Panc1 (cell line): ENCODE measurements at regions not wholly inside any gene's neighbourhood (a gene's known extent, or its start where the extent isn't known, plus 50 kb on each side); places are given as distances from the start of the nearest gene placed in this dataset.

Experiments
- ATAC-seq: fragments of 200-7000 bp; cut with Tn5 transposase; 2 replicates; pipeline ENCODE4 v1.9.1; 2020; ENCODE audit warnings: mild to moderate bottlenecking, moderate library complexity
- BruUV-seq: library from RNA; stranded (reverse); fragments of 400-500 nt; replicated peaks from 2 replicates; lab custom pipeline; 2021; lab: Mats Ljungman, UMichigan
- CTCF ChIA-PET: fragments of 300-600 bp; sonication (Branson Sonifier 250); formaldehyde crosslinking; loops from one replicate; lab custom pipeline; 2022; ENCODE audit warnings: antibody characterized with exemption; lab: Charles Lee
- POLR2A ChIA-PET: fragments of 300-600 bp; sonication (Branson Sonifier 250); formaldehyde crosslinking; loops from one replicate; lab custom pipeline; 2022; ENCODE audit warnings: antibody characterized with exemption; lab: Charles Lee
- DNase-seq: peaks from one replicate; pipeline ENCODE4 v3.0.0-alpha.2; 2010; ENCODE audit warnings: low read depth, low spot score
- H3K27ac ChIP-seq: 2 replicates; pipeline ENCODE4 v1.5.1; 2011; ENCODE audit warnings: mild to moderate bottlenecking, low read length, inconsistent platforms
- H3K27me3 ChIP-seq: fragments of 200-500 bp; sonication (Bioruptor generic); 2 replicates; pipeline ENCODE4 v1.6.0; 2014; ENCODE audit warnings: low read length, inconsistent platforms; ENCODE audit not compliant: control insufficient read depth, insufficient read depth
- H3K36me3 ChIP-seq: fragments of 200-500 bp; sonication (Bioruptor generic); 2 replicates; pipeline ENCODE4 v1.5.1; 2014; ENCODE audit warnings: inconsistent platforms, mild to moderate bottlenecking, low read length, moderate library complexity; ENCODE audit not compliant: control insufficient read depth, insufficient read depth
- H3K4me1 ChIP-seq: 2 replicates; pipeline ENCODE4 v1.5.1; 2011; ENCODE audit warnings: inconsistent platforms, mild to moderate bottlenecking, low read length, moderate library complexity; ENCODE audit not compliant: control insufficient read depth, insufficient read depth
- H3K4me3 ChIP-seq, 2 experiments: 2 replicates each; pipeline ENCODE4 v1.5.1; 2011 to 2012; ENCODE audit warnings: low read depth in 2 of 2, low read length in 2 of 2, mild to moderate bottlenecking in 2 of 2, inconsistent platforms in 1 of 2, moderate library complexity in 1 of 2
- H3K9me3 ChIP-seq: fragments of 200-500 bp; sonication (Bioruptor generic); 2 replicates; pipeline ENCODE4 v1.5.1; 2014; ENCODE audit warnings: low read depth, mild to moderate bottlenecking, inconsistent platforms, low read length, moderate library complexity; ENCODE audit not compliant: control insufficient read depth, insufficient read depth
- CTCF ChIP-seq: fragments of 450-650 bp; IDR thresholded peaks from 2 replicates; pipeline ENCODE4 v1.5.1; 2017; ENCODE audit warnings: mild to moderate bottlenecking
- POLR2AphosphoS5 ChIP-seq: IDR thresholded peaks from 2 replicates; pipeline ENCODE4 v1.6.1; 2012; ENCODE audit warnings: mild to moderate bottlenecking, low read depth, low read length, moderate library complexity
- REST ChIP-seq, 2 experiments: IDR thresholded peaks; 2 replicates each; pipeline ENCODE4 v1.6.1; 2011 to 2012; ENCODE audit warnings: low read depth in 2 of 2, control low read depth in 1 of 2, low read length in 1 of 2, mild to moderate bottlenecking in 1 of 2, moderate library complexity in 1 of 2; ENCODE audit not compliant: insufficient read depth in 1 of 2
- SIN3A ChIP-seq: IDR thresholded peaks from 2 replicates; pipeline ENCODE4 v1.6.1; 2012; ENCODE audit warnings: low read depth, mild to moderate bottlenecking, low read length, moderate library complexity, borderline replicate concordance; ENCODE audit not compliant: insufficient read depth
- TCF7L2 ChIP-seq: IDR thresholded peaks from 2 replicates; pipeline ENCODE4 v1.6.1; 2011; ENCODE audit warnings: mild to moderate bottlenecking, low read depth, low read length, inconsistent platforms
- in situ Hi-C: cut with HindIII; loops from 2 replicates; pipeline ENCODE4 v1.10.0; 2016; ENCODE audit warnings: low sequenced_read_pairs, low pct_unique_long_range_greater_than_20kb
- intact Hi-C: fragments of 100-400 bp; cut with micrococcal nuclease; formaldehyde crosslinking; loops from one replicate; pipeline ENCODE4 v1.10.0; 2022; ENCODE audit not compliant: unreplicated experiment

GRCh38 chr6:157768863-157769551, 54.0 kb upstream of the SNX9 start:
- in situ Hi-C loops (loop anchor here (25.0 kb wide), 1 partner anchor 93 kb away; no protein-coding TSS in a partner anchor), intact Hi-C loops (no loop called here)
- peak; percentile 1; the same call in 1 of the 2 replicates for ATAC-seq
- no peaks in the 10 kb centered on the region for H3K27me3 ChIP-seq
- H3K4me3 ChIP-seq, result no peak overlapping the region
- CTCF ChIA-PET, result no interaction called here
- POLR2A ChIA-PET, result no interaction called here
- H3K27ac ChIP-seq, result peak overlapping the region; percentile 85
- BruUV-seq, result no TSS peak
- H3K4me1 ChIP-seq, result peaks cover 39% of the 10 kb centered on the region
- TF ChIP-seq REST (IDR thresholded peaks at IDR 0.05; ENCODE audit: insufficient read depth in 1 of 2, low read depth in 2 of 2, low read length in 1 of 2) (no peak), CTCF (no peak), POLR2AphosphoS5 (no peak), TCF7L2 (no peak), SIN3A (no peak)
- H3K9me3 ChIP-seq, result no peaks in the 10 kb centered on the region
- DNase-seq, result no peak
- no peaks in the 10 kb centered on the region for H3K36me3 ChIP-seq

- peak overlapping the region in 1 of 2 experiments; percentile 8; a peak in 1 of 4 replicates for H3K4me3 ChIP-seq
- intact Hi-C loops, result no loop called here
- ChIA-PET CTCF (interaction anchor here (0.9 kb wide), 1 partner anchor 10 kb away, joined by 5 read pairs; no protein-coding TSS in a partner anchor), POLR2A (interaction anchor here (0.6 kb wide), 1 partner anchor 1083 kb away, joined by 11 read pairs; no protein-coding TSS in a partner anchor)
- H3K27ac ChIP-seq, result peak overlapping the region; percentile 85
- no TSS peak for BruUV-seq
- ATAC-seq, result peak; percentile 65
- DNase-seq, result no peak
- no peaks in the 10 kb centered on the region for H3K9me3 ChIP-seq
- H3K4me1 ChIP-seq, result peaks cover 37% of the 10 kb centered on the region
- TF ChIP-seq SIN3A (no peak), CTCF (no peak), REST (IDR thresholded peaks at IDR 0.05; ENCODE audit: insufficient read depth in 1 of 2, low read depth in 2 of 2, low read length in 1 of 2) (no peak), POLR2AphosphoS5 (no peak), TCF7L2 (no peak)
- in situ Hi-C loops, result loop anchor here (25.0 kb wide), 1 partner anchor 92 kb away; no protein-coding TSS in a partner anchor
- no peaks in the 10 kb centered on the region for H3K36me3 ChIP-seq
- no peaks in the 10 kb centered on the region for H3K27me3 ChIP-seq
Measured at GRCh38 chr6:157769776-157770426, 53.1 kb upstream of the SNX9 start.
